DND-41 (cell line): ENCODE measurements at regions not wholly inside any gene's neighbourhood (a gene's known extent, or its start where the extent isn't known, plus 50 kb on each side); places are given as distances from the start of the nearest gene placed in this dataset.

Source experiments
- EZH2 ChIP-seq: IDR thresholded peaks from 3 replicates; pipeline ENCODE4 v1.6.1; 2012; ENCODE audit warnings: borderline replicate concordance, low read depth, mild to moderate bottlenecking, moderate library complexity, low read length, inconsistent platforms; ENCODE audit not compliant: severe bottlenecking
- TF ChIP-seq, protein P1 (sequence below): IDR thresholded peaks from 2 replicates; pipeline ENCODE4 v1.5.1; 2012; ENCODE audit warnings: borderline replicate concordance, low read length, moderate library complexity, mild to moderate bottlenecking; ENCODE audit not compliant: poor library complexity, severe bottlenecking; ENCODE audit errors: extremely low read depth

DNA sequence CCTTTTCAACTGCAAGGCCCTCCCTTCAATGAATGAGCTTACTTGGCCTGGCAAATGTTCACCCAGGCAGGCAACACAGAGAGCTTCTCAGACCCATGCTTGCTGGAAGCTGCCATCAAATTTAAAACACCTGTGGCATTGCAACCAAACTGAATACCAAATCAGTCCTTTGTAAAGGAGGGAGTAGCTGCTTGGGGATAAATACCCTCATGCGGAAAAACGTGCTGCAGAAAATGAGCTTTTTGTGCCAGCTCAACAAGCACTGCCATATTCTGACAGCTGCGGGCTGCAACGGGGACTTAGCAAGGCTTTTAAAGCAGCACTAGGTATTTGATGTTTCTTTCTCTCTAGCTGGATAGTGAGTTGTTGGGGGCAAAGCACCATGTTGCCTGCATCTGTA, 119.7 kb downstream of the PLPPR4 start:
- TF ChIP-seq, protein P1, sequence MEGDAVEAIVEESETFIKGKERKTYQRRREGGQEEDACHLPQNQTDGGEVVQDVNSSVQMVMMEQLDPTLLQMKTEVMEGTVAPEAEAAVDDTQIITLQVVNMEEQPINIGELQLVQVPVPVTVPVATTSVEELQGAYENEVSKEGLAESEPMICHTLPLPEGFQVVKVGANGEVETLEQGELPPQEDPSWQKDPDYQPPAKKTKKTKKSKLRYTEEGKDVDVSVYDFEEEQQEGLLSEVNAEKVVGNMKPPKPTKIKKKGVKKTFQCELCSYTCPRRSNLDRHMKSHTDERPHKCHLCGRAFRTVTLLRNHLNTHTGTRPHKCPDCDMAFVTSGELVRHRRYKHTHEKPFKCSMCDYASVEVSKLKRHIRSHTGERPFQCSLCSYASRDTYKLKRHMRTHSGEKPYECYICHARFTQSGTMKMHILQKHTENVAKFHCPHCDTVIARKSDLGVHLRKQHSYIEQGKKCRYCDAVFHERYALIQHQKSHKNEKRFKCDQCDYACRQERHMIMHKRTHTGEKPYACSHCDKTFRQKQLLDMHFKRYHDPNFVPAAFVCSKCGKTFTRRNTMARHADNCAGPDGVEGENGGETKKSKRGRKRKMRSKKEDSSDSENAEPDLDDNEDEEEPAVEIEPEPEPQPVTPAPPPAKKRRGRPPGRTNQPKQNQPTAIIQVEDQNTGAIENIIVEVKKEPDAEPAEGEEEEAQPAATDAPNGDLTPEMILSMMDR, result no peak
- TF ChIP-seq EZH2, result no peak
